HepG2 (cell line): ENCODE measurements at regions not wholly inside any gene's neighbourhood (a gene's known extent, or its start where the extent isn't known, plus 50 kb on each side); places are given as distances from the start of the nearest gene placed in this dataset.

Source experiments
- MEIS1 ChIP-seq: sonication (generic); formaldehyde crosslinking; IDR thresholded peaks from 2 replicates; pipeline ENCODE4 v1.9.0; 2021; ENCODE audit warnings: mild to moderate bottlenecking, missing genetic modification reagents, moderate library complexity, borderline replicate concordance
- PHF5A ChIP-seq: IDR thresholded peaks from one replicate; pipeline ENCODE4 v1.6.1; 2018; ENCODE audit warnings: low read depth, missing genetic modification reagents; ENCODE audit not compliant: unreplicated experiment
- ZBTB3 ChIP-seq: sonication (generic); formaldehyde crosslinking; IDR thresholded peaks from 2 replicates; pipeline ENCODE4 v1.4.0; 2020; ENCODE audit warnings: low read depth, mild to moderate bottlenecking, moderate library complexity, missing genetic modification reagents, borderline replicate concordance
- ZNF24 ChIP-seq: fragments of 450-650 bp; IDR thresholded peaks from 2 replicates; pipeline ENCODE4 v1.6.1; 2017; ENCODE audit warnings: antibody characterized with exemption, mild to moderate bottlenecking
- ZNF574 ChIP-seq: sonication (generic); formaldehyde crosslinking; IDR thresholded peaks from 2 replicates; pipeline ENCODE4 v1.4.0; 2020; ENCODE audit warnings: missing genetic modification reagents
- ZNF629 ChIP-seq: sonication (generic); formaldehyde crosslinking; conservative IDR thresholded peaks from 2 replicates; pipeline ENCODE4 v1.5.0; 2020; ENCODE audit warnings: missing genetic modification reagents
- ZNF709 ChIP-seq: sonication (generic); formaldehyde crosslinking; IDR thresholded peaks from 2 replicates; pipeline ENCODE4 v1.5.0; 2020; ENCODE audit warnings: mild to moderate bottlenecking, missing genetic modification reagents
- TF ChIP-seq, protein P1 (sequence below): fragments of 450-650 bp; IDR thresholded peaks from 2 replicates; pipeline ENCODE4 v1.6.1; 2017

DNA sequence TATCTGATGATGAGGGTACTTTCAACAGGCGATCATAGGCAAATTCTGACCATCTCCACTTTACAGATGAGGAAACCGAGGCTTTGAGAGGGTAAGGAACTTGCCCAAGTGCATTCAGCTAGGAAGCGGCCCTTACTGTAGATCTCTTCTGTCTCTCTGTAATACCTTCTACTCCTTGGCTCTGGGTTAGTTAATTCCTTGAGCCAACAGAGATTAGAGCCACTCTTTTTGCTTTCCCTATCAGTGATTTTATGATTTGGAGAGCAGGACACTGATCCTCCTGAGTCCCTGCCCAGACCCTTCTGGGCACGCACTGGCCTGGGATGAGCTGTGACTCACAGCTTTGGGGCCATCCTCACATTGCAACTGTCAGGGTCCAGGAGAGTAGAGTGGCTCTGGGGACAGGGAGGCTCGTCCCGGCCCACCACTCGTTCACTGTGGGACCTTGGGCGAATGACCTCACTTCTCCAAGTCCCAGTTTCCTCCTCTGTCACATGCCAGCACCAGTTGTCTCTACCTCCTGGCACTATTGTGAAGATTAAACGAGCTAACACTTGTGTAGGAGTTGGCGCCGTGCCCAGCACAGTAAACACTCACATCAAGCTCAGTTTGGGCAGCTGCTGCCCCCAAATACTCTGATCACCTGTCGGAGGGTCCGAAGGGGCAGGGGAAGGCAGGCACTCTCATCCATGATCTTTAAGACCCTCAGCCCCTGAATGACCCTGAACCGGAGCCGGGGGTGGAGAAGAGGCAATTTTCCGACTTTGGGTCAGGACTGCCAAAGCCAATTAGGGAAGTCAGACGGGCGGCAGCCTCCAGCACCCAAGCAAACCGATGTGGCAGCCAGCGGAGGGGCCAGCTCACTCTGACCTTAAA lies 235.0 kb downstream of the MIAT start (continued):
- TF ChIP-seq ZNF574 (CRISPR knock-in tag) (no peak), MEIS1 (no peak), ZBTB3 (no peak), ZNF24 (no peak), ZNF629 (CRISPR knock-in tag) (no peak), PHF5A (CRISPR knock-in tag) (no peak), ZNF709 (no peak)
- TF ChIP-seq, protein P1, sequence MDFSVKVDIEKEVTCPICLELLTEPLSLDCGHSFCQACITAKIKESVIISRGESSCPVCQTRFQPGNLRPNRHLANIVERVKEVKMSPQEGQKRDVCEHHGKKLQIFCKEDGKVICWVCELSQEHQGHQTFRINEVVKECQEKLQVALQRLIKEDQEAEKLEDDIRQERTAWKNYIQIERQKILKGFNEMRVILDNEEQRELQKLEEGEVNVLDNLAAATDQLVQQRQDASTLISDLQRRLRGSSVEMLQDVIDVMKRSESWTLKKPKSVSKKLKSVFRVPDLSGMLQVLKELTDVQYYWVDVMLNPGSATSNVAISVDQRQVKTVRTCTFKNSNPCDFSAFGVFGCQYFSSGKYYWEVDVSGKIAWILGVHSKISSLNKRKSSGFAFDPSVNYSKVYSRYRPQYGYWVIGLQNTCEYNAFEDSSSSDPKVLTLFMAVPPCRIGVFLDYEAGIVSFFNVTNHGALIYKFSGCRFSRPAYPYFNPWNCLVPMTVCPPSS: no peak
